Endothelial cell of umbilical vein (primary cell): ENCODE measurements at regions not wholly inside any gene's neighbourhood (a gene's known extent, or its start where the extent isn't known, plus 50 kb on each side); places are given as distances from the start of the nearest gene placed in this dataset.

Experiments
- BruUV-seq: library from RNA; stranded (reverse); fragments of 400-500 nt; replicated peaks from 2 replicates; lab custom pipeline; 2021; lab: Mats Ljungman, UMichigan
- CTCF ChIA-PET: fragments of 300-600, 350-600 bp; sonication (Branson Sonifier 250); formaldehyde crosslinking; loops from one replicate; lab custom pipeline; 2021; ENCODE audit warnings: antibody characterized with exemption, inconsistent platforms; lab: Charles Lee
- POLR2A ChIA-PET: fragments of 300-600, 350-600 bp; sonication (Branson Sonifier 250); formaldehyde crosslinking; loops from one replicate; lab custom pipeline; 2021; ENCODE audit warnings: antibody characterized with exemption, inconsistent platforms; lab: Charles Lee
- DNase-seq: peaks from one replicate; pipeline ENCODE4 v3.0.0-alpha.2; 2011; ENCODE audit warnings: low read depth, low spot score
- FAIRE-seq: peaks from 2 replicates; lab custom pipeline; 2011; peaks lifted over from hg19 to GRCh38; lab: Jason Lieb, UNC
- H2AFZ ChIP-seq: 2 replicates; pipeline ENCODE4 v1.6.0; 2012; ENCODE audit warnings: low read depth, low read length, control low read depth, inconsistent platforms
- H3K27ac ChIP-seq: 2 replicates; pipeline ENCODE4 v1.5.1; 2011; ENCODE audit warnings: low read depth, mild to moderate bottlenecking, control low read depth, low read length, moderate library complexity; ENCODE audit not compliant: insufficient read depth
- H3K27me3 ChIP-seq, 2 experiments: 2 replicates each; pipeline versions ENCODE4 v1.6.0 to v1.6.1; 2011; ENCODE audit warnings: low read length in 2 of 2, mixed read lengths in 1 of 2; ENCODE audit not compliant: control insufficient read depth in 2 of 2, insufficient read depth in 2 of 2
- H3K36me3 ChIP-seq, 2 experiments: 2 replicates in 1 of 2; 3 replicates in 1 of 2; pipeline ENCODE4 v1.5.1; 2011; ENCODE audit warnings: low read length in 2 of 2, mild to moderate bottlenecking in 1 of 2, moderate library complexity in 1 of 2; ENCODE audit not compliant: control insufficient read depth in 2 of 2, insufficient read depth in 2 of 2; ENCODE audit errors: extremely low read depth in 1 of 2
- H3K4me1 ChIP-seq: 3 replicates; pipeline ENCODE4 v1.5.1; 2011; ENCODE audit warnings: mild to moderate bottlenecking, low read length; ENCODE audit not compliant: control insufficient read depth, insufficient read depth; ENCODE audit errors: extremely low read depth
- H3K4me2 ChIP-seq: 2 replicates; pipeline ENCODE4 v1.6.1; 2011; ENCODE audit warnings: low read length, control low read depth, mixed read lengths; ENCODE audit not compliant: insufficient read depth
- H3K4me3 ChIP-seq, 3 experiments: fragments of 200-600 bp in 1 of 3; sonication (generic), shearing (Covaris generic) in 1 of 3; replicated peaks in 1 of 3; 2 replicates each; pipeline ENCODE4 v1.5.1; 2011 to 2016; ENCODE audit warnings: control low read depth in 3 of 3, low read length in 3 of 3, mild to moderate bottlenecking in 2 of 3, inconsistent platforms in 1 of 3, low read depth in 1 of 3, moderate library complexity in 1 of 3; ENCODE audit not compliant: insufficient read depth in 1 of 3
- H3K79me2 ChIP-seq: 2 replicates; pipeline ENCODE4 v1.6.0; 2012; ENCODE audit warnings: low read length, inconsistent platforms; ENCODE audit not compliant: control insufficient read depth, insufficient read depth
- H3K9ac ChIP-seq: replicated peaks from 2 replicates; pipeline ENCODE3; 2011; ENCODE audit warnings: low read length, control low read depth; ENCODE audit not compliant: insufficient read depth; ENCODE audit errors: extremely low read depth
- H3K9me1 ChIP-seq: replicated peaks from 3 replicates; pipeline ENCODE4 v1.6.0; 2011; ENCODE audit warnings: mild to moderate bottlenecking, low read length; ENCODE audit not compliant: control insufficient read depth, insufficient read depth; ENCODE audit errors: extremely low read depth
- H3K9me3 ChIP-seq: replicated peaks from 2 replicates; pipeline ENCODE4 v1.5.1; 2012; ENCODE audit warnings: low read length, inconsistent platforms; ENCODE audit not compliant: control insufficient read depth, insufficient read depth
- H4K20me1 ChIP-seq: replicated peaks from 2 replicates; pipeline ENCODE3; 2011; ENCODE audit warnings: mild to moderate bottlenecking, low read length; ENCODE audit not compliant: control insufficient read depth, insufficient read depth; ENCODE audit errors: extremely low read depth
- EZH2 ChIP-seq: IDR thresholded peaks from 2 replicates; pipeline ENCODE4 v1.6.1; 2012; ENCODE audit warnings: borderline replicate concordance, low read depth, mild to moderate bottlenecking, moderate library complexity, low read length, inconsistent platforms; ENCODE audit not compliant: severe bottlenecking
- FOS ChIP-seq: IDR thresholded peaks from 2 replicates; pipeline ENCODE4 v1.6.1; 2011; ENCODE audit warnings: mild to moderate bottlenecking, low read length, moderate library complexity, borderline replicate concordance; ENCODE audit not compliant: insufficient read depth
- GATA2 ChIP-seq: IDR thresholded peaks from 2 replicates; pipeline ENCODE4 v1.7.0; 2011; ENCODE audit warnings: low read depth, mild to moderate bottlenecking, moderate library complexity, mixed read lengths, low read length; ENCODE audit not compliant: insufficient read length, insufficient read depth
- JUN ChIP-seq: IDR thresholded peaks from 2 replicates; pipeline ENCODE4 v1.6.1; 2011; ENCODE audit warnings: borderline replicate concordance, low read depth; ENCODE audit not compliant: insufficient read length, insufficient read depth
- MYC ChIP-seq: IDR thresholded peaks from one replicate; pipeline ENCODE4 v1.6.1; 2011; ENCODE audit warnings: mild to moderate bottlenecking, low read depth, low read length
- POLR2A ChIP-seq: IDR thresholded peaks from 2 replicates; pipeline ENCODE4 v1.6.1; 2012; ENCODE audit warnings: low read depth, mild to moderate bottlenecking, control low read depth, low read length
- POLR2AphosphoS5 ChIP-seq: IDR thresholded peaks from 2 replicates; pipeline ENCODE4 v1.6.1; 2012; ENCODE audit warnings: low read depth, mild to moderate bottlenecking, control low read depth, low read length, moderate library complexity; ENCODE audit not compliant: insufficient read depth
- dilution Hi-C: fragments of 300-500 bp; cut with MboI; formaldehyde crosslinking; loops from one replicate; pipeline ENCODE4 v1.15.0; 2019; ENCODE audit warnings: low sequenced_read_pairs; ENCODE audit not compliant: extremely low pct_ligation_motif_present
- intact Hi-C: fragments of 100-400 bp; cut with micrococcal nuclease; formaldehyde crosslinking; loops from one replicate; pipeline ENCODE4 v1.10.0; 2022
- TF ChIP-seq, protein P1 (sequence below), 2 donors: IDR thresholded peaks; 1 replicate in 1 of 2; 2 replicates in 1 of 2; pipeline ENCODE4 v1.5.1; 2011; ENCODE audit warnings: low read length in 2 of 2, mild to moderate bottlenecking in 2 of 2, moderate library complexity in 2 of 2, control low read depth in 1 of 2, inconsistent platforms in 1 of 2, low read depth in 1 of 2; ENCODE audit not compliant: insufficient read depth in 1 of 2; ENCODE audit errors: extremely low read depth in 1 of 2
- TF ChIP-seq, protein P2 (sequence below): IDR thresholded peaks from 2 replicates; pipeline ENCODE4 v1.6.1; 2011; ENCODE audit not compliant: insufficient read depth, insufficient read length

DNA sequence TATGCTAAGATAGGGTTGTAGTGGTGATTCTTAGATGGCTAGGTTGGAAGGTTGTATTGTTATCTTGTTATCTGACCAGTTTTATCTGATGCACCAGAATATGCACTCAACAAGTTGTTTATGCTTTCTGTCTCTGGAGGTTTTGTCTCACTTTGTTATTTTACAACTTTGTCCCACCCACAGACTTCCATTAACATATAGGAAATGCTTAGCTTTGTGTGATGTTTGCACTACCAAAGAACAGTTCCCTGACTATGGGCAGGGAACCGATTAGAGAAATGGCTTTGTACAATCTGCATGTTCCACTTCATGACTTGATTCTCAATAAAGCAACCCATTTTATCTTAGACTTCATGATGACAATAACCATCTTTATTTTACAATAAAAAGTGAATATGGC is 160.6 kb upstream of the CDH20 start:
- Histone ChIP-seq H3K4me3 (no peak overlapping the region), H3K27me3 (no peaks in the 10 kb centered on the region), H3K27ac (no peak overlapping the region), H3K9me3 (no peaks in the 10 kb centered on the region), H3K79me2 (no peaks in the 10 kb centered on the region), H3K9me1 (no peaks in the 10 kb centered on the region), H3K4me2 (no peak overlapping the region), H4K20me1 (no peaks in the 10 kb centered on the region), H3K36me3 (no peaks in the 10 kb centered on the region), H3K4me1 (no peaks in the 10 kb centered on the region), H2AFZ (no peak overlapping the region), H3K9ac (no peak overlapping the region)
- no peak for FAIRE-seq
- ChIA-PET CTCF (interaction anchor here (1.7 kb wide), 1 partner anchor 11 kb away, joined by 6 read pairs; no protein-coding TSS in a partner anchor), POLR2A (no interaction called here)
- TF ChIP-seq, protein P1, sequence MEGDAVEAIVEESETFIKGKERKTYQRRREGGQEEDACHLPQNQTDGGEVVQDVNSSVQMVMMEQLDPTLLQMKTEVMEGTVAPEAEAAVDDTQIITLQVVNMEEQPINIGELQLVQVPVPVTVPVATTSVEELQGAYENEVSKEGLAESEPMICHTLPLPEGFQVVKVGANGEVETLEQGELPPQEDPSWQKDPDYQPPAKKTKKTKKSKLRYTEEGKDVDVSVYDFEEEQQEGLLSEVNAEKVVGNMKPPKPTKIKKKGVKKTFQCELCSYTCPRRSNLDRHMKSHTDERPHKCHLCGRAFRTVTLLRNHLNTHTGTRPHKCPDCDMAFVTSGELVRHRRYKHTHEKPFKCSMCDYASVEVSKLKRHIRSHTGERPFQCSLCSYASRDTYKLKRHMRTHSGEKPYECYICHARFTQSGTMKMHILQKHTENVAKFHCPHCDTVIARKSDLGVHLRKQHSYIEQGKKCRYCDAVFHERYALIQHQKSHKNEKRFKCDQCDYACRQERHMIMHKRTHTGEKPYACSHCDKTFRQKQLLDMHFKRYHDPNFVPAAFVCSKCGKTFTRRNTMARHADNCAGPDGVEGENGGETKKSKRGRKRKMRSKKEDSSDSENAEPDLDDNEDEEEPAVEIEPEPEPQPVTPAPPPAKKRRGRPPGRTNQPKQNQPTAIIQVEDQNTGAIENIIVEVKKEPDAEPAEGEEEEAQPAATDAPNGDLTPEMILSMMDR (IDR thresholded peaks at IDR 0.05; ENCODE audit: extremely low read depth in 1 of 2, insufficient read depth in 1 of 2, low read depth in 1 of 2, low read length in 2 of 2): no peak
- TF ChIP-seq POLR2AphosphoS5: no peak
- TF ChIP-seq FOS: no peak
- TF ChIP-seq MYC: no peak
- no peak for TF ChIP-seq JUN
- TF ChIP-seq, protein P2, sequence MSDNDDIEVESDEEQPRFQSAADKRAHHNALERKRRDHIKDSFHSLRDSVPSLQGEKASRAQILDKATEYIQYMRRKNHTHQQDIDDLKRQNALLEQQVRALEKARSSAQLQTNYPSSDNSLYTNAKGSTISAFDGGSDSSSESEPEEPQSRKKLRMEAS: no peak
- no peak for TF ChIP-seq GATA2
- TF ChIP-seq EZH2: no peak
- no peak for TF ChIP-seq POLR2A
- intact Hi-C loops: no loop called here
- DNase-seq: no peak
- dilution Hi-C loops: no loop called here
- no TSS peak for BruUV-seq
